HUES48 (cell line): ENCODE measurements at regions not wholly inside any gene's neighbourhood (a gene's known extent, or its start where the extent isn't known, plus 50 kb on each side); places are given as distances from the start of the nearest gene placed in this dataset.

Experiments used
- H3K27ac ChIP-seq: one replicate; pipeline ENCODE4 v1.7.0; 2013; ENCODE audit warnings: low read depth, low read length, inconsistent platforms
- H3K27me3 ChIP-seq: 2 replicates; pipeline ENCODE4 v1.6.1; 2013; ENCODE audit warnings: mild to moderate bottlenecking, low read length; ENCODE audit not compliant: control insufficient read depth, insufficient read depth
- H3K36me3 ChIP-seq: 2 replicates; pipeline ENCODE4 v1.6.1; 2013; ENCODE audit warnings: low read length; ENCODE audit not compliant: control insufficient read depth, insufficient read depth
- H3K4me1 ChIP-seq: 2 replicates; pipeline ENCODE4 v1.6.1; 2013; ENCODE audit warnings: mild to moderate bottlenecking, low read length; ENCODE audit not compliant: control insufficient read depth, insufficient read depth
- H3K4me3 ChIP-seq: 2 replicates; pipeline ENCODE4 v1.5.1; 2013; ENCODE audit warnings: mild to moderate bottlenecking, low read depth, low read length
- H3K9ac ChIP-seq: 2 replicates; pipeline ENCODE4 v1.6.1; 2013; ENCODE audit warnings: mild to moderate bottlenecking, low read depth, low read length, moderate library complexity
- H3K9me3 ChIP-seq: 2 replicates; pipeline ENCODE4 v1.6.1; 2013; ENCODE audit warnings: low read length; ENCODE audit not compliant: control insufficient read depth, insufficient read depth

- no peak overlapping the region for H3K27ac ChIP-seq
- H3K9me3 ChIP-seq: no peaks in the 10 kb centered on the region
- no peak overlapping the region for H3K4me3 ChIP-seq
- H3K36me3 ChIP-seq: no peaks in the 10 kb centered on the region
- no peaks in the 10 kb centered on the region for H3K4me1 ChIP-seq
- H3K27me3 ChIP-seq: no peaks in the 10 kb centered on the region
- H3K9ac ChIP-seq: no peak overlapping the region
Measured at GRCh38 chr2:158034198-158034866, 67.3 kb upstream of the UPP2 start.

DNA sequence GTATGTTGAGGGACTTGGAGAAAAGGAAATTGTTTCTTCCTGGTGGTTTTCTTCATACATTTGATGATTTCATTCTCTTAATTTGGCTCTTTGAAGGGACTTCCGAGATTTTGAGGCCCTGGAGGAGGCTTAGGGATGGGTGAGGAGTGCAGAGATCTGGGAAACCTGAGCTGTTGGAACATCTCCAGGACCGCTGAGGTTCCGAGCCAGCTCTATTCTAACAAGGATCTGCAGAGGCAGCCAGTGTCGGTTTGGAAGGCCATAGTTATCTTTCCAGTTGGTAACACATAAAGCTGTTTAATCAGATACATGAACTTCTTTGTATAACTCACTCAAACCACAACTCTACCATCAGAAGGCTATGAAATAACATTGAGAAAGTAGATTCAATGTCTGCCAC, 70.3 kb upstream of the UPP2 start:
- H3K4me1 ChIP-seq: no peaks in the 10 kb centered on the region
- no peak overlapping the region for H3K9ac ChIP-seq
- H3K4me3 ChIP-seq: no peak overlapping the region
- no peak overlapping the region for H3K27ac ChIP-seq
- H3K36me3 ChIP-seq: no peaks in the 10 kb centered on the region
- no peaks in the 10 kb centered on the region for H3K9me3 ChIP-seq
- H3K27me3 ChIP-seq: no peaks in the 10 kb centered on the region

- H3K27me3 ChIP-seq: no peaks in the 10 kb centered on the region
- no peaks in the 10 kb centered on the region; the same call in 1 of the 2 replicates for H3K4me1 ChIP-seq
- H3K9me3 ChIP-seq: no peaks in the 10 kb centered on the region
- no peak overlapping the region for H3K27ac ChIP-seq
- H3K4me3 ChIP-seq: no peak overlapping the region
- no peaks in the 10 kb centered on the region for H3K36me3 ChIP-seq
- H3K9ac ChIP-seq: no peak overlapping the region
Measured at GRCh38 chr2:158025255-158025996, 76.2 kb upstream of the UPP2 start.

DNA sequence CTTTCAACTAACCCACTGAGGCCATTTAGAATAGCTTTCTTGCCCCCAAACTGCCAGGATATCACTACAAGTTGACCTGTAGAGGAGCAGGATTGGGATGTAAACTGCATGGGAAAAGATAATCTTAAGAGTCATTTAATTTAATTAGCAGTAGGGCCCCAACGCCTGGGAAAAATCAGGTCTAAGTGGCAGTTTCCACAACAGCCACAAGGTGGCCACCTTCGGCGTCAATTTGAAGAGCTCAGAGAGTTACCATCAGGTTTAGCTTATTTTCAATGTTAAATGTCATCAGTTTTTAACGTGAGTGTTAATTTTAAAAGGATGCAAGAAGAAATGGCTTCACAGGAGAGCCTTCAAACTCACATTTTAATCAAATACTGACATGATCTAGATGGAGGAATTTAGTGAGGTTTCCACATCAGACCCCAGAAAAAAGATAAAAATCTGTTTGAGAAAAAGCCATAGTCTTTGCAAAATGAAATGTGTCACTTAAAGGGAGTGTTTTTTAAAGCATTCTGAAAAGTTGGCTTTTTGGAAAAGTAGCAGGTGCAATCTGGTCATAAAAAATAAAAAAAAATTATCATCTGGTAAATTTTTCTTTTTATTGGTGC, 77.3 kb upstream of the UPP2 start:
- H3K9ac ChIP-seq: no peak overlapping the region
- H3K27ac ChIP-seq: no peak overlapping the region
- no peaks in the 10 kb centered on the region for H3K36me3 ChIP-seq
- no peaks in the 10 kb centered on the region; the same call in 1 of the 2 replicates for H3K4me1 ChIP-seq
- H3K27me3 ChIP-seq: no peaks in the 10 kb centered on the region
- H3K9me3 ChIP-seq: no peaks in the 10 kb centered on the region
- H3K4me3 ChIP-seq: no peak overlapping the region

DNA sequence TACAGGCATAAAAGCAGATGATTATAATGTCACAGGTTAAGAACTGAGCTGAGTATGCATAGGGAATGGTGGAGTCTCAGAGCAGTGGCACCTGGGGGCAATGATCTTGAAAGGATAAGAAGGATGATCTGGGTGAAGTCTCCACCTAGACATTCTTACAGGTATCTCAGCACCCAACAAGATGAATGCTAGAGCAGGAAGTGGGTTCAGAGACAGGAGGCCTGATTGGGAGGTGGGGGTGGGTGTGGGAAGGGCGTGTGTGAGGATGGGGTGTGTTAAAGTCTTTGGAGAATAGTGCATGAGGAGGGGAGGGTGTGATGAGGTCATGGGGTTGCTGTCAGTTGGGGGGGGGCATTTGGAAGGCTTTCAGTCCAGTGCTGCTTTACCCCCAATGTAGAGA, 78.8 kb upstream of the UPP2 start:
- Histone ChIP-seq H3K9ac (no peak overlapping the region), H3K36me3 (no peaks in the 10 kb centered on the region), H3K9me3 (no peaks in the 10 kb centered on the region), H3K27ac (no peak overlapping the region), H3K4me3 (no peak overlapping the region), H3K4me1 (no peaks in the 10 kb centered on the region; the same call in 1 of the 2 replicates), H3K27me3 (no peaks in the 10 kb centered on the region)

DNA sequence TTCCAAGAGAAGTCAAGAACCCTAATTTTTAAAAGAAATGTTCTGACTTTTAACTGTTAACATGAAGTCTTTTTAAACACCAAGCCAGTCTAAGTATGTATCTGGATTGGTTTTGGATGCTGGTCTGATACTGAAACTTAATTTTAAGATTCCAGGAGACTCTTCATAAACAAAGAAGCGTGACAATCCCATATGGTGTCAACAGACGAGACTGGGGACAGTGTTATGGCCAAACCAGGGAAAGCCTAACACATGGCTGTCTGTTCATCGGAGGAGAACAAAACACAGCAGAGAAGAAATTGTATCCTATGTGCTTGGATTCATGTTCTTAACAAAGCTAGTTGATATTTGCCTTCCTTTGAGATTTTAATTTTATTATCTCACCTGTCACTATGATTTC, 80.5 kb upstream of the UPP2 start:
- Histone ChIP-seq H3K4me1 (no peaks in the 10 kb centered on the region; the same call in 1 of the 2 replicates), H3K27me3 (no peaks in the 10 kb centered on the region), H3K36me3 (no peaks in the 10 kb centered on the region), H3K9me3 (no peaks in the 10 kb centered on the region), H3K4me3 (no peak overlapping the region), H3K27ac (no peak overlapping the region), H3K9ac (no peak overlapping the region)

DNA sequence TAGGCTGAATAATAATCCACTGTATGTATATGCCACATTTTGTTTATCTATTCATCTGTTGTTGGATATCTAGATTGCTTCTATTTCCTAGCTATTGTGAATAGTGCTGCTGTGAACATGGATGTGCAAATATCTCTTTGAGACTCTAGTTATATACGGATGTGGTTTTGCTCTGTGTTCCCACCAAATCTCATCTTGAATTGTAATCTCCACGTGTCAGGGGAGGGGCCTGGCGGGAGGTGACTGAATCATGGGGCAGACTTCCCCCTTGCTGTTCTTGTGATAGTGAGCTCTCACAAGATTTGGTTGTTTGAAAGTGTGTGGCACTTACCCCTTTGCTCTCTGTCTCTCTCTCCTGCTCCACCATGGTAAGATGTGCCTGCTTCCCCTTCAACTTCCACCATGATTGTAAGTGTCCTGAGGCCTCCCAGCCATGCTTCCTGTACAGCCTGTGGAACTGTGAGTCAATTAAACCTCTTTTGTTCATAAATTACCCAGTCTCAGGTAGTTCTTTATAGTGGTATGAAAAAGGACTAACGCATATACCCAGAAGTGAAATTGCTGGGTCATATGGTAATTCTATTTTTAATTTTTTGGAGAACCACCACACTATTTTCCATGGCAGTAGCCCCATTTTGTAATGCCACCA, 86.1 kb upstream of the UPP2 start:
- peaks cover 14% of the 10 kb centered on the region for H3K4me1 ChIP-seq
- no peaks in the 10 kb centered on the region for H3K9me3 ChIP-seq
- no peak overlapping the region for H3K9ac ChIP-seq
- H3K4me3 ChIP-seq: no peak overlapping the region
- no peak overlapping the region for H3K27ac ChIP-seq
- no peaks in the 10 kb centered on the region for H3K27me3 ChIP-seq
- H3K36me3 ChIP-seq: no peaks in the 10 kb centered on the region

- Histone ChIP-seq H3K9ac (no peak overlapping the region), H3K4me3 (no peak overlapping the region)
Measured at GRCh38 chr2:158013891-158014290, 87.8 kb upstream of the UPP2 start.

GRCh38 chr2:158011055-158011771, 90.5 kb upstream of the UPP2 start:
- Histone ChIP-seq H3K36me3 (no peaks in the 10 kb centered on the region), H3K9me3 (no peaks in the 10 kb centered on the region), H3K9ac (no peak overlapping the region), H3K27me3 (no peaks in the 10 kb centered on the region), H3K4me3 (no peak overlapping the region), H3K27ac (peak overlapping the region; percentile 70), H3K4me1 (peaks cover 14% of the 10 kb centered on the region)

More at GRCh38 chr2:158013891-158014290, 87.8 kb upstream of the UPP2 start:
- H3K9me3 ChIP-seq: no peaks in the 10 kb centered on the region
- H3K4me1 ChIP-seq: peaks cover 14% of the 10 kb centered on the region
- no peaks in the 10 kb centered on the region for H3K27me3 ChIP-seq
- H3K36me3 ChIP-seq: no peaks in the 10 kb centered on the region
- no peak overlapping the region for H3K27ac ChIP-seq

DNA sequence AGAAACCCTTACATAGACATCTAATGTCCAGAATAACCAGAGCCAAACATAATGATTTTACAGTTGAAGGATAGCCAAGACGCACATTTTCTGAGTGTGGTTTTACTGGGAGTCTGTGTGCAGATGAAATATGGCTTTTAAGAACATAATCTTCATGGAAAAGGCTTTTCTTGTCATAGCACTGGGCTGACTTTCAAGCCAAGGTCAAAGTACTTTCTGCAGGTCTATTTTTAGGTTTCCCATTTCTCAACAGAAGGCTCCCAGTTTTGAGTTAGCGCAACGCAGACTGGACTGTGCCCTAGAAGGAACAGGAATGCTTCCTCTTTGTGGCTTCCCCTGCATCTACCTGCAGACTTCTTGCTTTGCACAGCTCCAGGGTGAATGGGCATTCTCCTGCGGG, 92.3 kb upstream of the UPP2 start:
- Histone ChIP-seq H3K4me1 (peaks cover 21% of the 10 kb centered on the region), H3K4me3 (no peak overlapping the region), H3K9me3 (no peaks in the 10 kb centered on the region), H3K27me3 (no peaks in the 10 kb centered on the region), H3K27ac (no peak overlapping the region), H3K9ac (no peak overlapping the region), H3K36me3 (no peaks in the 10 kb centered on the region)
